ENCODE measurements at regions not wholly inside any gene's neighbourhood (a gene's known extent, or its start where the extent isn't known, plus 50 kb on each side); places are given as distances from the start of the nearest gene placed in this dataset.
"Not testable (repeated sequence)": the region's sequence is repeated elsewhere in the genome, so short reads cannot be mapped to it uniquely, and the experiment has no call there.

DNA sequence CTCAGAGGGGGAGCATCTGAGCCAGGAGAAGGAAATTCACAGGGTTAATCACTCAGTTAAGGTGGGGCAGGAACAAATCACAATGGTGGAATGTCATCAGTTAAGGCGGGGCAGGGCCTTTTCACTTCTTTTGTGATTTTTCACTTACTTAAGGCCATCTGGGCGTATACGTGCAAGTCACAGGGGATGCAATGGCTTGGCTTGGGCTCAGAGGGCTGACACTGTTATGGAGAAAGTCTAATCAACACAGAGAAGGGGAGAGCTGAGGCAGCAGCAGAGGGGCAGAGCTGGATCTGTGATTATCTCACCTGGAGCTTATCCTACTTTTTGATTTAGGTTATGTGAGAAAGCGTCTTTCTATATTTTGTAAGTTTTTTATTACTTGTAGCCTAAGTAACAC is 350.1 kb downstream of the NSUN3 start:
- DNase-seq (ENCODE audit: low spot score) = not testable (repeated sequence)

DNA sequence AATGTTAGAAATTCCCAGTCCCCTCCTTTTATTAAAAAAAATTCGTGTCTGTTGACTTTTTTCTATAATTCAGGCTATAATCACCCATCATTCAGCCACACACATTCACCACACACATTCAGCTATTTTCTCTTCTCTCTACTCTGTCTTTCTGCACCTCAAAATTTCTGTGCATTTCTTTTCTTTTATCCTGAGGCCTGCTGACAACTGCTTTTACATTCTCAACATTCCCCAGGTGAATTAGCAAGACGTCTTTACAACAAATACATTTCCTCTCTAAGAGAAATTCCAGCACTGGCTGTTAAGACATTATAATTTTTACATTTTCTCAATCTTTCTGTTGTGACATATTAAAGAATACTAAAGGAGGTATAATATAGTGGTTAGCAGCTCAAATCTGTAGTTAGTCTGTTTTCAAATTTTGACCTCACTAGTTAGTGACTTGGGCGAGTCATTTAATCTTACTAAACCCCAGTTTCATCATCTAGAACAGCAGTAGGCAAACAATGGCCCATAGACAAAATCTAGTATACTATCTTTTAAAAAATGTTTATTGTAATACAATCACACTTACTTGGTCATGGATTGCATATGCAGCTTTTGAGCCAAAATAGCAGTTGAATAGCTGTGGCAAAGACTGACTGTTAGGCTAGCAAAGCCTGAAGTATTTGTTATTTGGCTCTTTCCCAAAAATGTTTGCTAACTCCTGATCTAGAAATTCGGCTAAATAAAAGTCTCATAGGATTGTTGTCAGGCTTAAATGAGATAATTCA is 350.7 kb downstream of the NSUN3 start:
- no peak for DNase-seq (ENCODE audit: low spot score)

DNA sequence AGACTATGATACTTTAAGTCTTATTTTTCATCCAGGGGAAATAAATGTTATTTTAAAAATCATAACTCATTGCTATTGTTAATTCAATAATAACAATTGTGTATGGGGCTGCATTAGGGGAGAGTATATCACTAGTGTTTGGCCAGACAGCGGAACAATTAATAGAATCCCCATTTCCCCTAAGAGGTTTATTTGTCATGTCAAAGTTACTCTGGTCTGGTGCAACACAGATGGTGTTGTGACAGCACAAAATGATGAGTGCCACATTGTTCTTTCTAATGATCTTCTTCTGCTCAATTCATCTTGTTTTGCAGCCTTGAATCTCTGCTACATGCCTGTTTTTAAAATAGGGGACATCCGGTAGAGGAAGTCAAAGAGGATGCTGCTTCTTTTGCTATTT is 351.6 kb downstream of the NSUN3 start:
- no peak for DNase-seq (ENCODE audit: low spot score)

DNA sequence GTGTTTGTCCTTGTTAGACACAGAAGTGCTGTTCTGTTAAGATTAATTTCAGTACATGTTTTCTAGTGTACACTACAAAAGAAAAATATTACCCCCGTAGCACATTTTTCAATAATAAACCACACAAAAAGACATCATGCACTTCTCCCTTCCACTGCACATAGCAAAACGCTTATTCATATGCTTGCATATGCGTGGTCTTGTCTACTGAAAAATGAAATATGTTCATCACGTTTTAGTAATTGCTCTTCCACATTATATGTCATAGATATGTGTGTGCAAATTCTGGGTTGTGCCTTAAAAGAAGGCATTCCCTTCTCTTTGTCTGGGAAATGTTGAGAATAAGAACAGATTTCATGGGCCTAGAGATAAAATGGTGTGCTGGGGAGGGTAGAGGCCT is 353.9 kb downstream of the NSUN3 start:
- DNase-seq (ENCODE audit: low spot score) = no peak

DNA sequence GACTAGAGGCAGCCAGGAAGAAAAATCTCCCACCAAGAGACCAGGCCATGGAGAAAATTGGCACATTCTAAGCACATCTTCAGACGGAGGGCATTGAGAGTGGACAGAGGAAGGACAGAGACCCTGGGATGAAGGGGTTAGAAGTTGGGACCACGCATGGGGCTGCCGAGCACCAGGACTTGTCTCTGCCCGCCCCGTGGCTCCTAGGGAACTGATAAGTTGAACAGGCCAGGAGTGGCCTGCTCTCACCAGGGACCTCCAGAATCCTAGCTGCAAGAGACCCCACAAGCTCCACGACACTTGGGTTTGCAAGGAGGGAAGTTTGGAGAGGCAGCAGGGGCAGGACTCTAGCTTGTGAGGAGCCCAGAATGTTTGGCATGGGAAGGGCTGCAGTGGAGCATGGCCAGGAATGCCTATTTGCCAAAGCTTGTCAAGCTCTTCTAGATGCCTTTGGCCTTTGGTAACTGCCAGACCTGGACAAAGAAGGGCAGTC is 355.1 kb downstream of the NSUN3 start:
- DNase-seq (ENCODE audit: low spot score) = no peak

DNA sequence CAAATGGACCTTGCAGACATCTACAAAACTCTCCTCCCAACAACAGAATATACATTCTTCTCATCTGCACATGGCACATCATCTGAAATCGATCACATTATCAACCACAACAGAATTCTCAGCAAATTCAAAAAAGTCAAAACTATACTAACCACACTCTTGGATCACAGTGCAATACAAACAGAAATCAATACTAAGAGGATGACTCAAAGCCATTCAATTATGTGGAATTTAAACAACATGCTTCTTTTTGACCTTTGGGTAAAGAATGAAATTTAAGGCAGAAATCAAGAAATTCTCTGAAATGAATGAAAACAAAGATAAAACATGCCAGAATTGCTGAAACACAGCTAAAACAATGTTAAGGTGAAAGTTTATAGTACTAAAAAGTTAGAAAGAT is 358.1 kb downstream of the NSUN3 start:
- no peak for DNase-seq (ENCODE audit: low spot score)

DNA sequence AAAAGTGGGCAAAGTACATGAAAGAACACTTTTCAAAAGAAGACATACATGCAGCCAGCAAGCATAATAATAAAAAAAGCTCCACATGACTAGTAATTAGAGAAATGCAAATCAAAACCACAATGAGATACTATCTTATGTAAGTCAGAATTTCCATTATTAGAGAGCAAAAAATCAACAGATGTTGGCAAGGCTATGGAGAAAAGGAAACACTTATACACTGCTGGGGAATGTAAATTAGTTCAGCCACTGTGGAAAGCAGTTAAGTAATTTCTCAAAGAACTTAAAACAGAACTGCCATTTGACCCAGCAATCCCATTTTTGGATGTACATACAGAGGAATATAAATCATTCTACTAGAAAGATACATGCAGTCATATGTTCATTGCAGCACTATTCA is 360.7 kb downstream of the NSUN3 start:
- DNase-seq (ENCODE audit: low spot score) = no peak

DNA sequence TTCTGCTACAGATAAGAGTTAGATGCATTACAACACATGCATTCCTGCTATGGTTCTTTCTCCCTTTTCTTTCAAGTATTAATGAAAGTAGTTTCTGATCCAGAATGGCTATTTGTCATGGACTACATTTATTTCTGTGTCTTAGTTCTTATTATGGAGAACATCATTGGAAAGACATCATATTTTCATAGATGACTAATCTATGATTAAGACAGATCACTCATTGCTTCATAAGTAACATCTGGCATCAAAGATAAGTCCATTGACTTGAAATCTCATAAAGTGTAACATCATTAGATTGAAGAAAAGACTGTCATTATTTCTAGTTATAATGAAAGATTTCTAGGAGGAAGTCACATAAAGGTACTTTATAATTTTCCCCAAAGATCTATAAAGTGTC is 366.7 kb downstream of the NSUN3 start:
- DNase-seq (ENCODE audit: low spot score) = no peak

DNA sequence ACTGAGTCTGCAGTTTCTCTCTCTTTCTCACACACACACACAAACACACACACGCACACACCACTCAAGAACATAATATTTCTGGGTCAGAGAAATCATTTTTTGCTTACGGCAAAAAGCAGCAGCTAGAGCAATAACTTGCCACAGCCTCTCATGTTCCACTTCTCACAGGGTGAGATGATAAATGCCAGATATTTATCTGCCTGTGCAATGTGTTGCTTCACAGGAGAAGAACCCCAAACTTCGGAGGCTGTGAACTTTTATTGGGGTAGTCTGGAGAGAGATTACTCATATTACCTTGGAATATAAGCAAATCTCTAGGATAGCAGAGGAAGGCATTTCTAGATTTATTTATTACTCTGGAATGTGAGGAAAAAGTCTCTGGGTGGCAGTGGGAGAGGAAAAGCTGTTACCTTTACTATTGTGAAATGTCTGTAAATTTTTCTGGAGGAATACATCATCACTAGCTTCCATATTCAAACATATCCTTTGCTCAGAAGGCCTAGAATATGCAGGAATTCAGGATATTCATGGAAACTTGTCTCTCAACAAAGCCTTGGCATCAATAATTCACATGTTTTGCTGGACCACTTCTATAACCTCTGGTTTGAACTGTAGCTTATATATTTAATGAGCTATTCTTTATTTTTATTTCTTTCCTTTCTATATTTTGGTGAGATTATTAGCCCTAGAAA is 369.2 kb downstream of the NSUN3 start:
- no peak for DNase-seq (ENCODE audit: low spot score)

DNA sequence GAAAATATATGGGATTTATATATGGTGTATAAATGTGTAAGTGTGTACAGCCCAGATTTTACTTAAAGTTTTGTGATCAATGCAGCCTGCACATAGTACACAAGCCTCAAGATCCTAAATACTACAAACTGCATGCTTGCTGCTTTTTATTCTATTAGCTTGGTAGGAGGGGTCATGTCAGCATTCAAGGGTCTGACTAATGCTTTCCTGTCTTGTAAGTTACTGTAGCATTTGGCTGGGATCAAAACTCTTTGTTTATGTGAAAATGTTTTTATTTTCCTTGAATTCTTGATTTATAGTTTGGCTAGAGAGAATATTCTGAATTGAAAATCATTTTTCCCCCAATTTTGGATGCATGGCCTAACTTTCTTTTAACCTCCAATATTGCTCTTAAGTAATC is 370.9 kb downstream of the NSUN3 start:
- no peak for DNase-seq (ENCODE audit: low spot score)

DNA sequence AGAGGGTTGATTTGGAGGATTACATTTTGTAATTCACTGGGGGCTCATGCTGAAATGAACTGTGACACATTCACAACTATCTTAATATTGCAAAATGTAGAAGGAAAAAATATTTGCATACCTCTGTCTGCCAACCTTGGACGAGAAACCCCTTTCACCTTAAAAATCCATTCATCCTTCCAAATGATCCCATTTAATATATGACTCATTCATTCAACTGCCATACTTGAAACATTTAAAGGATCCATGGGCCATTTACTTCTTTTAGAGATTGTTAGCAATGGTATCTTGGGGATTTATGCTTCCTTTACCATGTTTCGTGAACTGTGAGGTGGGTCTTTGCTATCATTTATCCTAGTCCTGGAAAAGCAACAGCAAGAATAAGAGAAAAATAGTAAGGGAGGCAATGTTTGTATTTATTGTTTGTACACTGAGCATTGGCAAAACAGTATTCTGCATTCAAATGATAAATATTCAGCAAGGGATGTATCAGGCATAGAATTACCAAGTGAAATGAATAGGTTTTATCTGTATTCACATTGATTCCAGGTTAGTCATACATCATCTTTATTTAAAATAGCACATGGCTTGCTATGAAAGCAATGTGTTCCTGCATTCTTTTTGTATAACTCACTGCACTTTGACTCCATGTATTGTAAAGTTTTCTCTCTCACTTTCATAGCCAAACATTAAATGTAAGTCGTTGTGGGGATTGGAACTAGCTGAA is 378.1 kb downstream of the NSUN3 start:
- DNase-seq (ENCODE audit: low spot score) = no peak

DNA sequence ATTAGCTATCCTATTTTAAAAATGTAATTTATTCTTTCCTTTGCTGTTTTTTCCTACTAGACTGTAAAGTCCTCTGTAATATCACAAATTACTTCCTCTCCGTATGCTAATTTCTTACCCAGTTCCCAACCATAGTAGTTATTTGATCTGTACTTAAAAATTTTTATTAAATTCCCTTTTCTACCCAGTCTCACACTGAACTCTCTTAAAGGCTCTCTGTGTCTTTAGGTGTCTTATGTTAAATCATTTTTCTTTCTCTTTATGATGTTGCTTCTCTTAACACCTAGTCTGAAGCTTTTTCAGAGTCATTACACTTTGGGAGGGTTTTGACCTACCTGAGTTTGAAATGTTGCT is 378.6 kb downstream of the NSUN3 start:
- no peak for DNase-seq (ENCODE audit: low spot score)

DNA sequence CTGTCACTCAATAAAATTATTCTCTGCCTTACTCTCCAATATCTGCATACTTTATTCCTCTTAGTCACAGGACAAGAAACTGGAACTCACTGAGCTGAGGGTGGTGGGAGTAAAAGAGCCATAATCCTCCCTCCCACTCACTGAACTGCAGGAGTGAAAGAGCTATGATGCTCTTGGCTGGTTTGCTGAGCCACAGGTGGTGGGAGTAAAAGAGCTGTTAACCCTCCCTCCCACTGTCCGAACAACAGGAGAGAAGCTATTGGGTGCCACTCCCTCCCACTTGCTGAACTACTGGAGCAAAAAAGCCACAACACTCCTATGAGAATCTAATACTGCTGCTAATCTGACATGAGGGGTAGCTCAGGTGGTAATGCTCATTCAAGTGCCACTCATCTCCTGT is 391.0 kb downstream of the NSUN3 start:
- no peak for DNase-seq (ENCODE audit: low spot score)

DNA sequence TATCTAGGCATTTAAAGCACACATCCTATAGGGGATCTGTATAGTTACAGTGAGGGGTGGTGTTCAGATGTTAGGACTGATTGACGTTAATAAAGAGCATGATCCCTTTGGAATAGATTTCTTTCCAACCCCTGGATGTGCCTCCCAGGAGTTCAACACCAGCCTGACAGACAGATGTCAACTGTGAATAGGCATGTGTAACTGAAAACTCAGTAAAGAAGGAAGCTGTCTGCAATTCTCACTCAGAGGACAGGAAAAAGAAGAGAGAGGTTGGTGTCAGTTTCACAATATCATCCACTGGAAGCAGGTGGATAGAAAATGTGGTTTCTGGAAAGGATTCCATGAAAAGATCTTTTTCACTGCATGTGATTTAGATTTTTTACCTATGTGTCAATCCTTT is 396.3 kb downstream of the NSUN3 start:
- DNase-seq (ENCODE audit: low spot score) = no peak

DNA sequence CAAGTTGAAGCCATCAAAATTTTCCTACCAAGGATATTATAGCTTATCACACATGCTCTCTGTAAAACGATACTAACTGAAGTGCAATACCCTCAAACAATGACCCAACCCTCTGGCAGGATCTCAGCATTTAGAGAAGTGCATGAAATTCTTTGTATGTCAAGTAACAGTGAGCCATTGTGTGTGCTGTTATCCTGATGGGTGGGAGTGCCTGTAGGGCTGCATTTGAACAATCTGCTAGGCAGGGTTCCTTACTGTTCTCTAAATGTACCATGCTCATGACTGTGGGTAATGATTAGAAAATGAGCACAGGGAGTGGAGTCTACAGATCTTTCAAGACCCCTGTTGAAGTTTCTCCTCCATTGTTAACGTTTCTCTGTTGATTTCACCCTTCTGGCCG is 398.1 kb downstream of the NSUN3 start:
- peak; percentile 24 for DNase-seq (ENCODE audit: low spot score)

DNA sequence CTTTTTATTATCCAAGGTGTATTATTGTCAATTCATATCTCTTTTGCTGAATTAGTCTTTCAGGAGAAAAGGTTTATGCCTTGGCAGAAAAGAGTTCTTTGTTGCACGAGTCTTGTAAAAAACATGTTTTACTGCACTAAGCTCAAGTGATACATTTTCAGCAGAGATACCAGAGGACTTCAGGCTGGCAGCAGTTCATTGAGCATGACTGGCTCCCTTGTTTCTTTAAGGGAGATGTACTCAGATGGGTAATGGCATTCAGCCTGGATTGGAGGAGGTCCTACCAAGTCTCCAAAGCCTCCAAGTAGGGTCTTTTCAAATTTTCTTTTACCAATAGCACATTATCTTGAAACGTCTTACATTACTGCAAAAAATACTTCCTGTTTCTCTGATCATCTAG is 400.1 kb downstream of the NSUN3 start:
- no peak for DNase-seq (ENCODE audit: low spot score)

DNA sequence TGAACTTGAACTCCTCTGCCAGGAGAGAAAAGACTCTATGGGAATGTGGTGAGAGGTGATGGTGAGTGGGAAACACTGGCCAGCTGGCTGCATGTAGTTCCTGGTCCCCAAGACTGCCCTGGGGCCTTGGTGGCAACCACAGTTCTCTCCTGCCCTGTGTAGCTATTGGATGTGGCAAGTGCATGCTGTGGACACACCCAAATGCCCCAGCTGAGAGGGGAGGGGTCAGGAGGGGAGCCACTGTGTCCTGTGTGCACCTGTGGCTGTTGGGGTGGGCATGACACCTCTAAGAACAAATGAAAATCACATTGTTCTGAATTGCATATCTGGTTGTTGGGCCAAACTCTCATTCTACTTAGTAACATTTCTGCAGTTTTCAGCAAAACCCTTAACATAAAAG is 409.6 kb downstream of the NSUN3 start:
- no peak for DNase-seq (ENCODE audit: low spot score)

DNA sequence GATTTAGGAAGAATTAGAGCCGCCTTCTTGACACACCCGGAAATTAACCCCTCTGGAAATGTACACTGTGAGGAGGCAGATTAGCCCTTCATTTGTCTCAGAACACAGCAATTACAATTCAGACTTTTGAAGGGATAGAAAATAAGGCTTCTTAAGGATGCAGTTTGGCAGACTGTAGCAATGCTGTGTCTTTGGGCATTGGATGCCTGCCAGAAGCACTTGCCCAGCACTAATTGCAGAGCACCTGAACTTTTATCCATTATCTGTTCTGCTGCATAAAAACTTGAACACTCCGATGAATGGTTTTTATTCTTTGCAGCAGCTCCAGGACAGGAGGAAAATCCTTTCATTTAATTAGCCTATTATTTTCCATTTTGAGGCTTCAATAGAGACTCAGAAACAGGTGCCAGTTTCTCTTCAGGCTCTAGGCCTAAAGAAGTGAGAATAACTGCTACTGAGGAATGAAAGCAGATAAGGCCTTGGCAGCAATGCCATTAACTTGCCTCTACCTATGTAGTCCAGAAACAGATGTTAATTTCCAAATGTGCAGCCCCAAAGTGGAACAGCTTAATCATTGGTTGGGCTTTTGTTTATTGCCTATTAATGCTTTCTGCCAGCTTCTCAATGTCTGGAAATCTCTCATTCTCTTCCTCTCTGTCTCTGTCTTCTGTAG is 418.5 kb downstream of the NSUN3 start:
- no peak for DNase-seq (ENCODE audit: low spot score)

DNA sequence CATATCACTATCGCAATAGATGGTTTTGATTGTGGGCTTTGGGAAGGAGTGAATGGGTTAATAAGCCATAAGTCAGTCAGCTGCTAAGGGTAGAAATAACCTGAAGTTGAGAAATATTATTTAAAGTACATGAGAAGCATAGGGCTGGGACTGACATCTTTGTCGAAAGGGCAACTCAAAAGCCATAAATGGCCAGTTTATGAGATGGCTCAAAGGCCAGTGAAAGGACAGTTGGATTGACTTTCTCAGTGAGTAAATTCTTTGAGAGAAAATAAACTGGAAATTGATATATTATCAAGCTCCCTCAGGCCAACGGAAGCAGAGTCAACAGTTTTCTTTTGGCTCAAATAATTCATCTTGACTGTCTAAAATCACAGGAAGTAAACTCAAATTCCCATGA is 419.8 kb downstream of the NSUN3 start:
- no peak for DNase-seq (ENCODE audit: low spot score)

DNA sequence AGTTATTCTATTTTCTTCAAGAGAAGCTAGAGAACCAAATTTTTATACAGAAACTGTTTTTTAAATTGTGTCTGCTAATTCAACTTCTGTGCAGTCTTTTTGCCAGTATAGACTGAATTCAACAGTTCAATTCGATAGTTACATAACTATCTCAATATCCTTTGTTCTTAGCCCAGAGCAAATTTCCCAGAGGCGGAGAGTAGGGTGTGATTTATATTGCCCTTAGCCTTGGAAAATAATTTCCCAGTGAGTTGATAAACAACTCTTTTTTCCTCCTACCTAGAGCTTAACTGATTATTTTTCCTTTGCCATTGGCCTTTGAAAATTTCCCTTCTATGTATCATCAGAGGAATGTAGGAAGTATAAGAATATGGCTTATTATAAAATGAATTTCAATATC is 420.5 kb downstream of the NSUN3 start:
- no peak for DNase-seq (ENCODE audit: low spot score)

DNA sequence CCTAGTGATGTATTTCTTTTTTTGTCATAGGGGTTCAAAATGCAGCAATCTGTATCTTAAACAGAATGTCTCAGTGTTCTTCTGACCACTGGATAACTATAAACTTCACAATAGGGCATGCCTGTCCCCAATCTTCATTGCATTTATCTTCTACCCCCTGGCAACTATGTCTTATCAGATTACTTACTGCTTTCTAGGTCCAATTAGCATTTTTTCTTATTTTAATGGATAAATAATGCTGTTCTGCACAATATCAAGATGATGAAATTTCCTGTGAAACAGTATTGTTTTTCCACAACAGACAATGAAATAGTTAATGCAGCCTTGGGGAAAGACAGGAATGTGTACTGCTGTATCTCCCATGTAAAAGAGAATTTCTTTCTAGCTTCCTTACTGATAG is 432.1 kb downstream of the NSUN3 start:
- DNase-seq (ENCODE audit: low spot score) = no peak

DNA sequence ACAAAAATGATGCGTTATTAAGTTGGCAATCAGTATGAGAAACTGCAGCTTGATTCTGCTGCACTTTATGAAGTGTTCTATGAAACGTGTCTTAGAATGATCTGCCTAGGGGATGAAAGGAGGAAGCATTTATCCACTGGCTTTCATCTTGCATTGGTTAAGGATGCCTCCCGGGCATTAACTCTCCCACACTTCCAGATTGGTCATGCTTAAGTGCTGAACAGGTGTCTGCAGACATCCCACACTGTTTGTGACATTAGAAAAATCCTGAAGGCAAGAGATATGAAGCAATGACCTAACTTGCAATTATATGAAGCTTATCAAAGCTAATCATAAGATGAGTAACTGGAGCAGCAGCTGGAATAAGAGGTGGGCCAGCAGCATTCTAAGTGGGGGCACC is 437.3 kb downstream of the NSUN3 start:
- no peak for DNase-seq (ENCODE audit: low spot score)

DNA sequence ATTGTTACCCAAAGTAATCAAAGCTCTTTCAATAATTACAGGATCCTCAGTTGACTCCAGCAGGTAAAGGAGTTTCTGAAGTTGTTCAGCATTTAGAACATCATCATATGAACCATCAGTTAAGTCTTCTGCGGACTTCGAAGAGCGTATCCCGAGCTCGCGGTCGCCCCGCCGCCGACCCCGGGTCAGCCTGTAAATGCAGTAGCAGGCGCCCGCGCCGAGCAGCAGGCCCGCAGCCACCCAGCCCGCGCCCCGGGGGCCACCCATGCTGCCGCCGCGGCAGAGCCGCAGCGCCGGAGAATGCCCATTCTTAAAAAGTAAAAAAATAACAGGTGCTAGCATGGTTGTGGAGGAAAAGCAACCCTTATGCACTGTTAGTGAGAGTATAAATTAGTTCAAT is 444.5 kb downstream of the NSUN3 start:
- not testable (repeated sequence) for DNase-seq (ENCODE audit: low spot score)
